H7 (cell line): ENCODE measurements at regions not wholly inside any gene's neighbourhood (a gene's known extent, or its start where the extent isn't known, plus 50 kb on each side); places are given as distances from the start of the nearest gene placed in this dataset.
A peak's percentile ranks its signal among the peaks of the same experiment; 100 is the strongest.
"Not testable (repeated sequence)": the region's sequence is repeated elsewhere in the genome, so short reads cannot be mapped to it uniquely, and the experiment has no call there.

Experiments
- DNase-seq: peaks from one replicate; pipeline ENCODE4 v3.0.0; 2012
- H3K27me3 ChIP-seq: 2 replicates; pipeline ENCODE4 v1.6.0; 2011; ENCODE audit warnings: mild to moderate bottlenecking, low read length; ENCODE audit not compliant: control insufficient read depth, insufficient read depth
- H3K36me3 ChIP-seq: replicated peaks from 2 replicates; pipeline ENCODE4 v1.5.1; 2011; ENCODE audit warnings: low read length; ENCODE audit not compliant: control insufficient read depth, insufficient read depth
- H3K4me3 ChIP-seq: 2 replicates; pipeline ENCODE4 v1.5.1; 2011; ENCODE audit warnings: low read depth, mild to moderate bottlenecking, control low read depth, low read length, moderate library complexity; ENCODE audit not compliant: insufficient read depth

DNA sequence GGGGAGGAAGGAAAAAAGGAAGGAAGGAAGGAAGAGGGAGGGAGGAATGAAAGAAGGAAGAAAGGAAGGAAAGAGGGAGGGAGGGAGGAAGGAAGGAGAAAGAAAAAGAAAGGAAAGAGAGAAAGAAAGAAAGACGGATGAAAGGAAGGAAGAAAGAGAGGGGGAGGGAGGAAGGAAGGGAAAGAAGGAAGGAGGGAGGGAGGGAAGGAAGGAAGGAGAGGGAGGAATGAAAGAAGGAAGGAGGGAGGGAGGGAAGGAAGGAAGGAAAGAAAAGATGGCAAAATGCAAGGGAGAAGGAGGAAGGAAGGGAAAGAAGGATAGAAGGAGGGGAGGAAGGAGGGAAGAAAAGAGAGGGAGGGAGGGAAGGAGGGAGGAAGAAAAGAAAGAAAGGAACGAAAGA, 257.3 kb upstream of the C16orf82 start:
- Histone ChIP-seq H3K36me3 (no peaks in the 10 kb centered on the region), H3K27me3 (no peaks in the 10 kb centered on the region; the same call in 1 of the 2 replicates), H3K4me3 (no peak overlapping the region)
- DNase-seq: no peak

DNA sequence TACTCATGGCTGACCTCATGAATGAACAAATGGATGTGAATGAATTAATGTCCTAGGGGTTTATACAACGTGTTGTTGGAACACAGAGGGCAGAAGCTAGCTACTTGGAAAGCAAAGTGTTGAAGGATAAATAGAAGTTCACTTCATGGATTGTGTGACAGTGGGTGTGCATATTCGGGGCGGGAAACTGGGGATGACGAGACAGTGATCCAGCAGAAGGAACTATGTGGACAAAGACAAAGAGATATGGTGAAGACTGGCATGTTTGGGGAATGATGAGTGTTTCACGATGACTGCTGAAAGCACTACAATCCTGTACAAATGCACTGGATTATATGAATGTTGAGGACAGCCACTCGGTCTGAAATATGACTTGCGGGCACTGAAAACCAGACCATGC, 250.5 kb upstream of the C16orf82 start:
- DNase-seq: no peak
- H3K27me3 ChIP-seq: no peaks in the 10 kb centered on the region
- no peak overlapping the region for H3K4me3 ChIP-seq
- H3K36me3 ChIP-seq: no peaks in the 10 kb centered on the region

DNA sequence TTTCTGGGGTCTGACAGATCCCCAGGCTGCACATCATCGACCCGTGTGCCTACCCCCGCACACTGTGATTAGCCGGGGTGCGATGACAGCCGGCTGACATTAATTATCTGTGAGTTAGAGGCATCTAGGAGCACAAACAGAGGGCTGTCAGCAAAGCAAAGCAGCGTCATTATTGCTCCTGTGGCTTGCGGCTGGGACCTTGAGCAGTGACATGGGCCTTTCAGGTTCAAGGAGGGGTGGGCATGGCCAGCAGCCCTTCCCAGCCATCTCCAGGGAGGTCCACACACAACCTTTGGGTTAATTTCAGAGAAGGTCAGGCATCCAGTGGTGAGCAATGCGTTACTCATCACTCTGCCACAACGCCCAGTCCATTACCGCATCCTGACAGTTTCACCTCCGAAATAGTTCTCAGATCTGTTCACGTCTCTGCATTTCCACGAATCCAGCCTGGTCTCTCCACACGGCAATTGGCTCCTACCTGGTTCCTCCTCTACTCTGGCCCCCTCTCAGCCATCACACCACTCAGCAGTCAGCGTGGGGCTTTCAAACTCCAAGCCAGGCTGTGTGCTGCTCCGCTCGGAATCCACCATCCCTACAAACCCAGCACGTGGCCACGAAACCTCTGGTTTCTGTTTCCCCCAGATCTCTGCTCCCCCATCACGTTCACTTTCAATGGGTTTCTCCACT, 249.7 kb upstream of the C16orf82 start:
- Histone ChIP-seq H3K27me3 (no peaks in the 10 kb centered on the region), H3K4me3 (no peak overlapping the region), H3K36me3 (no peaks in the 10 kb centered on the region)
- DNase-seq: no peak

DNA sequence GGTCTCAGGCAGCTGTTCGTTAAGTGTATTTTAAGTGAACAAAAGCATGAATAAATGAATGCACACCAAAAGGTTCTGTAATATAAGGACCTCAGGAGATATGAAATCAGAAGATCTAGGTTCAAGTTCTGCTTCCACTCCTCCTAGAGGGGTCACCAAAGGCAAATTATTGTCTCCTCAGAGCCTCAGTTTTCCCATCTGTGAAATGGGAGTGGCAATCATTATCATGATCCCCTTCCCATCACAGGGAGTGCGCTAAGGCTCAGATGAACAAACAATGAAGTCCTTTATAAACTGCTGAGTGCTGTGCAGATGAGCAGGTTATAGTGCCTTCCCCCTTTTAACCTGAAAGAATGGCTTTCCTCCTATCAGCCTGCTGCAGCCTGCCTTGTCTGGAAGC, 248.3 kb upstream of the C16orf82 start:
- no peak overlapping the region for H3K4me3 ChIP-seq
- H3K36me3 ChIP-seq: no peaks in the 10 kb centered on the region
- no peaks in the 10 kb centered on the region for H3K27me3 ChIP-seq
- no peak for DNase-seq

DNA sequence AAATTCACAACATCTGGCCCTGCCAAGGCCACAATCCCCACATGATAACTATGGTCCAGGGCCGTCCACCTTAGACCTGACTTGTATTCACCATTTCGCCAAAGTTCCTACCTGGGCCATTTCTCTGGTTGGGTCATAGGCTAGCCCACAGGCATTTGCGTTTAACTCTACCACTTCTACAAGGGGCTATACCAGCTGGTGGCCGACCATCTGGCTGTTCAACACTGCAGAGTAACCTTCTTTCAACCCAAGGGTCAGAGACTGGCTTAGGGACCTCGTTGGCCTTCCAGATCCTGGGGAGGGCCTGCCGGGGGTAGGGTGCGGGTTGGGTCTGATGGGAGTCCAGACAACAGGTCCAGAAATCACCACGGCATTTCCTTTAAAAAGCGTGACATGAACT, 242.3 kb upstream of the C16orf82 start:
- H3K4me3 ChIP-seq: no peak overlapping the region
- H3K27me3 ChIP-seq: no peaks in the 10 kb centered on the region
- no peaks in the 10 kb centered on the region for H3K36me3 ChIP-seq
- no peak for DNase-seq

DNA sequence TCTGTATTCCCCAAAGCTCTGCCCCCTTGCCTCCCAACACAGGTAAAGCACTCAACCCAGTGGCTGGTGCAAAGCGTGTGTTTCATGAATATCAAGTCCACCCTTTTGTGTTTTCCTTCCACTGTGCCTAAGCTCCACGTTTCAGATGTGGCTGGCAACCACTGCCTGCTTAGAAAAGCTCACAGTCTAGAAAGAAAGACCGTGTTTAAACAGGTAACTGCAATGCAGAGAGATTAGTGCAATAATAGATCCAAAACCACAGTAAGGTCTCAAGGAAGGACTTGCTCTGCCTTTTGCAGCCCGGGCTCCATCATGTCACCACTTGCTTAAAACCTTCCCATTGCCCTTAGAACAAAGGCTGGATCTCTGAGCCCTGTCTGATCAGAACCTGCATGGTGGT, 240.2 kb upstream of the C16orf82 start:
- no peaks in the 10 kb centered on the region for H3K27me3 ChIP-seq
- H3K4me3 ChIP-seq: no peak overlapping the region
- no peak for DNase-seq
- no peaks in the 10 kb centered on the region for H3K36me3 ChIP-seq

DNA sequence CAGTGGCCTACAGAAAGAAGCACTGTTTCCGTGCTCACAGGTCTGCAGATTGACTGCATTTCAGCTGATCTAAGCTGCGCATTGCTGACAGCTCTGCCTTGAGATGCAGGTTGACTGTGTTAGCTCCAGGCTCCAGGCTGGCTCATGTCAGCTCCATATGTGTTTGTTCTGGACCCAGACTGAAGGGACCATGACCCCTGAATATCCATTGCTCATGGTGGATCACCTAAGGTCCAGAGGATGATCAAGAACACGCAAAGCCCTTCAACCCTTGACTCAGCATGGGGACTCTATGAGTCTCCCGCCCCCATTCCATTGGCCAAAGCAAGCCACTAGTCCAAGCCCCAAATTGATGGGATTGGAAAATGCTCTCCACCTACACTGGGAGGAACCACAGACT, 239.3 kb upstream of the C16orf82 start:
- Histone ChIP-seq H3K27me3 (no peaks in the 10 kb centered on the region), H3K36me3 (no peaks in the 10 kb centered on the region), H3K4me3 (no peak overlapping the region)
- no peak for DNase-seq

DNA sequence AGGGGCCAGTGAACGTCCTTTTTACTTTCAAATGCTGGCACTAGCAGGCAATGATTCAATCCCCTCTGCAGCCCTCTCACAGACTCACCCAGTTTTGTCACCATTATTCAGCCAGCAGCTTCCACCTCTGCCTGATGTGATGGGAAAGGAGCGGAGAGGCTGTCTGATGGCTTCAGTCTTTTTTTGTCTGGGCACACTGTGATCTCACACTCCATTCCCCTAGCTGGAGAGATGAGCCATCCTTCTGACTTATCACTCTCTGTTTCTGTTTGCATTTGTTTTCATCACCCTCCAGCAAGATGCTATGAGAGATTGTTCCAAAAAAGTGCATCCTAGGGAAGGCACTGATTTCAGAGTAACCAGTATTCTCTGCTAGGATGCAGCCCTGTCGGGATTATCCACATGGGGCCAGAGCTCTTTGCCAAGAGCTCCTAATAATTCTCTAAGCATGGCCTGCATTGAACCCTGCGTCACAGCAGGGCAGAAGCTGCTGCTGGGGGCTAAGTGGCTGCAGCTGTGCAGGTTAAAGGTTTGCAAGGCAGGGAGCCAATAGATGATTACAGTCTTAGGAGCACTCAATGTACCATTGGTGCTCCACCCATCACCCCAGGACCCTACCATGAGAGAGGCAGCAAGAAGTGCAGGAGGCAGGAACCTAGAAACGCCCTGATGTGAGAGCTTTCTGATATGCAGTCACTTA, 236.1 kb upstream of the C16orf82 start:
- Histone ChIP-seq H3K36me3 (no peaks in the 10 kb centered on the region), H3K4me3 (no peak overlapping the region), H3K27me3 (no peaks in the 10 kb centered on the region)
- peak; percentile 19 for DNase-seq

DNA sequence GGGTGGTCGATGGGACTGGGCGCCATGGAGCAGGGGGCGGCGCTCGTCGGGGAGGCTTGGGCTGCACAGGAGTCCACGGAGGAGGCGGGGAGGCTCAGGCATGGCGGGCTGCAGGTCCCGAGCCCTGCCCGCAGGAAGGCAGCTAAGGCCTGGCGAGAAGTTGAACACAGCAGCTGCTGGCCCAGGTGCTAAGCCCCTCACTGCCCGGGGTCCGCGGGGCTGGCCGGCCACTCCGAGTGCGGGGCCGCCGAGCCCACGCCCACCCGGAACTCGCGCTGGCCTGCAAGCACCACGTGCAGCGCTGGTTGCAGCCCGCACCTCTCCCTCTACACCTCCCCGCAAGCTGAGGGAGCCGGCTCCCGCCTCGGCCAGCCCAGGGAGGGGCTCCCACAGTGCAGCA, 230.6 kb upstream of the C16orf82 start:
- not testable (repeated sequence) for H3K27me3 ChIP-seq, H3K36me3 ChIP-seq, H3K4me3 ChIP-seq, DNase-seq

DNA sequence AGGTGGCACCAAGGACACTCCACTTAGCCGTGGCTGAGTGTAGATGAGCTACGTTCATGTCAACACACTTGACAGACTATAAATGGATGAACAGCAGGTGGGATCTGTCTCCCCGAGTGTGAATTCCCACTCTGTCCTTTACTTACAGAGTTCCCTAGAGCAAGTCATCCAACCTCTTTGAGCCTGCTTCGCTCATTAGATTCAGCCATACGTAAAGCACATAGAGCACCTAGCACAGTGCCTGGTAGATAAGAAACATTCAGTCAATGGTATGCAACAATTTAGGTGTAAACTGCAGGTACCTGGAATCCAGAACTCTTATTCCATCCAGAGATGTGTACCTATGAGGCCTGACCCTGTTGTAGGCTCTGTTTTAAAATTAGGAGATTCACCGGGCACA, 227.8 kb upstream of the C16orf82 start:
- DNase-seq: no peak
- Histone ChIP-seq H3K36me3 (no peaks in the 10 kb centered on the region), H3K4me3 (no peak overlapping the region), H3K27me3 (no peaks in the 10 kb centered on the region)

DNA sequence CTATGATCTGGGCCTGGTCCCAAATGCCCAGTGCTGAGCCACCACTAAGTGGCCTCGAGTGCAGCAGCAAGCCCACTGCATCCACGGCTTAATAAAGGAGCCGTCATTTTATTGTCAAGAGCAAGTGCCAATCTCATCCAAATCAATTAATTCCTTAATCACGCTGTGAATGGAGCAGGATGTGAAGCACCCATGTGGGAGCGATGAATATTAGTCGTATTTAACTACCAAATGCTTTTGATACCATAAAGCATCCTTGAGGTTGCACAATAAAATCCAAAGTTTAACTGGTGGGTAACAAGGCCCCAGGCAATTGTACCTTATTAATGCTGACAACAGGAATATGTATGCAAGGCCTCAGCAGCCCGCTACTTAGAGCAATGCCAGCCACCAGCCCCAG, 226.0 kb upstream of the C16orf82 start:
- no peaks in the 10 kb centered on the region for H3K36me3 ChIP-seq
- no peaks in the 10 kb centered on the region for H3K27me3 ChIP-seq
- DNase-seq: no peak
- H3K4me3 ChIP-seq: no peak overlapping the region

DNA sequence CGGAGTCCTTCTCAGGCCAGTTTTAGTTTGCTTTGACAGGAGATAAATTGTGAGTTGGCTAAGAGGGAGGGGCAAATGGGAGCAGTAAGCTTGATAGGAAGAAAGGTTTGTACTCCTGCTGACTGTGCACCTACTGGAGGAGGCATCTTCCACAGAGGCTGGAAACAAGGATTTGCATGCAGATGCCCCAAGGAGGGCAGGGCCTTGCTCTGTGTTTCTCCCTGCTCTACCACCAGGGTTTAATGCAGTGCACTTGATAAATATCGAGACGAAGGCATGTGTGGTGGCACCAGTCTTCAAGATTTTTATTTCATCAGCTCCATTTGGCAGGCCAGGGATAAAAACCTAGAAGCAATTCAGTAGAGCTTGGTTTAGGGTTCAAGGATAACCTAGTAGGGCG, 210.5 kb upstream of the C16orf82 start:
- Histone ChIP-seq H3K36me3 (no peaks in the 10 kb centered on the region), H3K27me3 (no peaks in the 10 kb centered on the region), H3K4me3 (no peak overlapping the region)
- DNase-seq: no peak

DNA sequence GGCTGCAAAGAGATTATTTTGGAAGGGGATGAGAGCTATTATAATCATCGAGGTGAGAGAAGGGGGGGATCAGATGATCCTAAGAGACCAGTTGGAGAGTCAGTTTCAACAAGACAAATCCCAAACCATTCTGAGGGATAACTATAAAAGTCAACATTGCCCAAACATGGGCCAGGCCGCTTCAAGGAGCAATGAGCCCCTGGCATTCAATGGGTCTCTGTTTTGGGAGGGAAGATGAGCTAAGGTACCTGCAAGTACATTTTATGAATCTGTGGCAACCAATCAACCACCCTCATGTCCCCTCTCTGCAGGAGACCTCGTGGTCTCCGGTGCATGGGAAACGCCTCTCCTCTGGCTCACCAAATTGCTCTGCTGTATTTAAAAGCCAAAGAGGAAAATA, 209.9 kb upstream of the C16orf82 start:
- no peak for DNase-seq
- H3K4me3 ChIP-seq: no peak overlapping the region
- no peaks in the 10 kb centered on the region for H3K27me3 ChIP-seq
- H3K36me3 ChIP-seq: no peaks in the 10 kb centered on the region

DNA sequence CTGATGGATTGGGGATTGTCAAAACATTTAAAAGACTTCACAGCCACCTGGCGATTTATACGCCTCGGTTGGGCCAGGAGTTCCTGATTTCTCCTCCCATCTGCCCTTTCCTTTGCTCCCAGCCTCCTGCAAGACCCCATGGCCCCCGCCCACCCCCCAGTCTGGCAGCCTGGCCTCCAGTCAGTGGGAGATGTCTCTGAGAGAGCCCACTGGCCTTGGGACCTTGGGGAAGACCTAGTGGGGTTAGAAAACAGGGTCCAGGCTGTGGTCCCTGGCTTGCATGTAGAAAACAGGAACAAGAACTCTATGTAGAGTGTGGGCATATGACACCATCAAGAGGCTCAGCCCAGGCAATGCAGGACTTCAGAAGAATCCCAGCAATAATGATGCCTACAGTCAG, 209.4 kb upstream of the C16orf82 start:
- Histone ChIP-seq H3K4me3 (no peak overlapping the region), H3K36me3 (no peaks in the 10 kb centered on the region), H3K27me3 (no peaks in the 10 kb centered on the region)
- no peak for DNase-seq

DNA sequence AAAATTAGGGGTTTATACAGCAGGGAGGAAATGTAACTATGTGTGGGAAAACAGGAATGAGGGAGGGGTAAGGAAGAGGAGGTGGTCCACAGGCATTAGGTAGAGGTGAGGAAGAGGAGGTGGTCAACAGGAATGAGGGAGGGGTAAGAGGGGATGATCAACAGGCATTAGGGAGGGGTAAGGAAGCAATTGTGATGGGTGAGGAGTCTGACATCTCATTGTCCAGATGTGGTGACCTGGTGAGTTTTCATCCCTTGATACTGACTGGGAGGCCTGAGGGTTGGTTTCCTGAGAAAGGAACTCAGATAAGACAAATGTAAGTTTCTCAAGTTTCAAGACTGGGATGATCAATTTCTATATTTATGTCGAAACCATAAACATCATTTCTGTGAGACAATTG, 206.2 kb upstream of the C16orf82 start:
- H3K36me3 ChIP-seq: no peaks in the 10 kb centered on the region
- no peak for DNase-seq
- no peak overlapping the region for H3K4me3 ChIP-seq
- H3K27me3 ChIP-seq: no peaks in the 10 kb centered on the region
